ENCODE measurements at regions not wholly inside any gene's neighbourhood (a gene's known extent, or its start where the extent isn't known, plus 50 kb on each side); places are given as distances from the start of the nearest gene placed in this dataset.

- TF ChIP-seq POLR2A (IDR thresholded peaks at IDR 0.05) (no peak), CTCF (IDR thresholded peaks at IDR 0.05) (no peak)
- no peak for DNase-seq
- no peaks in the 10 kb centered on the region for H3K27me3 ChIP-seq
- no peak for ATAC-seq
- intact Hi-C loops (cut with DNase I): no loop called here
- H3K4me1 ChIP-seq: no peaks in the 10 kb centered on the region
- no peaks in the 10 kb centered on the region for H3K9me3 ChIP-seq
- no peaks in the 10 kb centered on the region for H3K36me3 ChIP-seq
- no peak overlapping the region for H3K4me3 ChIP-seq
- WGBS (ENCODE audit: insufficient coverage, low coverage, low lambda C conversion rate, missing lambda C conversion rate): 39% methylated on average over 9 of the region's 20 CpGs
- H3K27ac ChIP-seq: no peak overlapping the region
Observed at GRCh38 chr1:5691795-5692509, 300.3 kb downstream of the NPHP4 start.

GRCh38 chr1:5690898-5691297 is 301.3 kb downstream of the NPHP4 start:
- WGBS (ENCODE audit: insufficient coverage, low coverage, low lambda C conversion rate, missing lambda C conversion rate): 57% methylated on average over 12 of the region's 13 CpGs
- no peaks in the 10 kb centered on the region for H3K4me1 ChIP-seq
- ATAC-seq (no peak), DNase-seq (no peak)
- no peaks in the 10 kb centered on the region for H3K9me3 ChIP-seq
- TF ChIP-seq POLR2A (IDR thresholded peaks at IDR 0.05): no peak
- no peak for TF ChIP-seq CTCF (IDR thresholded peaks at IDR 0.05)
- no peak overlapping the region for H3K4me3 ChIP-seq
- H3K27ac ChIP-seq: no peak overlapping the region
- H3K27me3 ChIP-seq: no peaks in the 10 kb centered on the region
- H3K36me3 ChIP-seq: no peaks in the 10 kb centered on the region
- intact Hi-C loops (cut with DNase I): no loop called here

DNA sequence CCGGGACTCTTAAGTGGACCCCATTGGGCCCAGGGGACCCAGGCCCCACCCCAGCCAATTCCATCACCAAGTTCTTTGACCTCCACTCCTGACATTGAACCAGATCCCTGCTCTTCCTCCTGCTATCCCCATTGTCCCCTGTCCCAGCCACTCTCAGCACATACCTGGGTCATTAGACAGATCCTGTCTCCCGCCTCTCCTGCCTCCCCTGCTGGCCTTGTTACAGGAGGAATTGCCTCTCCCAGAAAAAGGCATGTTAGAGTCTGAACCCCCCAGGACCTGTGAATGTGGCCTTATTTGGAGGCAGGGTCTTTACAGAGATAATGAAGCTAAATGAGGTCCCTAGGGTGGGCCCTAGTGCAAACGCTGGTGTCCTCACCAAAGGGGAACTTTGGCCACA is 301.9 kb downstream of the NPHP4 start:
- 45% methylated on average over 3 of the region's 3 CpGs for whole genome bisulfite sequencing (ENCODE audit: insufficient coverage, low coverage, low lambda C conversion rate, missing lambda C conversion rate)
- Histone ChIP-seq H3K4me1 (no peaks in the 10 kb centered on the region), H3K9me3 (no peaks in the 10 kb centered on the region), H3K27ac (no peak overlapping the region), H3K36me3 (no peaks in the 10 kb centered on the region), H3K27me3 (no peaks in the 10 kb centered on the region), H3K4me3 (no peak overlapping the region)
- DNase-seq (no peak), ATAC-seq (no peak)
- intact Hi-C loops (cut with DNase I): no loop called here
- TF ChIP-seq CTCF (IDR thresholded peaks at IDR 0.05) (no peak), POLR2A (IDR thresholded peaks at IDR 0.05) (no peak)

DNA sequence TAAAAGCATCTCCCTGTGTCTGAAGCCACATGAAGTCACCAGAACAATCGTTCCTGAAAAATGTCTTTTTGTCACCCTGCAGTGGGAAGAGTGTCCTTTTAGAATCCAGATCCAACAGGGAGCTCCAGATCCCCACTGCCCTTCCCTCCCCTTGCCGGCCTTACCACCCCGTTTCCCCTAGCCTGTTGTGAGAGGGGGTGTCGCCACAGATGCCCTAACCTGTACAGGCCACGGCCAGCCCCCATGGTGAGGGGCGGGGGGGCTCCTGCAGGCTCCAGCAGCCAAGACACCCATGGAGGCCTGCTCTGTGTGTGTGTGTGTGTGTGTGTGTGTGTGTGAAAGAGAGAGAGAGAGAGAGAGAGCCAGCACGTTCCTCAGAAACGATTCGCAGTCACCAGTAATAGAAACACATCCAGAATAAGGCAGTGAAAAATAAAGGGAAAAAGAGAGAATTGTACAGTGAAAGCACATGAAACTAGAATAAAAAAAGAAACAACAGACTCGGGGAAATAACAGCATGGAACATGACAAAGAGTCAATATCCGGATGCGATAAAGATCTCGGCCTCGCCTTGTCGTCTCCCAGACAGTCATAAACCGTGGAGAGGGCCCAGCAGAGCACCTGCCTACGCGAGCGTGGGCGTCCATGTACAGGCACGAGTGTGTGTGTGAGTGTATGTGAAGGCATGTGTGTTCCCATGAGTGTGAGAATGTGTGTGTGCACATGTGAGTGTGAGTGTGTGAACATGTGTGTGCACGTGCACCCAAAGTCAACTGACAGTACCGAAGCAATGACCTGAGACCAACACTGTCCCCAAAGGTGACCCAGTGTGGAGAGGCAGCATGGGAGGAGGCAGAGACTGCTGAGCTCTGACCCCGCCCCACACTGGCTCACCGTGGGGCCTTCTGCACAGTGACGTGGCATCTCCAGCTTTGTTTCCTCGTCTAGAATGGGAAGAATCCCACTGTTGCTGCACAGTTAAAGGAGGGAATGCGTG is 303.8 kb downstream of the NPHP4 start:
- no peaks in the 10 kb centered on the region for H3K4me1 ChIP-seq
- DNase-seq: no peak
- intact Hi-C loops (cut with DNase I): no loop called here
- no peak overlapping the region for H3K27ac ChIP-seq
- H3K4me3 ChIP-seq: no peak overlapping the region
- ATAC-seq: no peak
- TF ChIP-seq CTCF (IDR thresholded peaks at IDR 0.05) (no peak), POLR2A (IDR thresholded peaks at IDR 0.05) (no peak)
- no peaks in the 10 kb centered on the region for H3K27me3 ChIP-seq
- H3K36me3 ChIP-seq: no peaks in the 10 kb centered on the region
- H3K9me3 ChIP-seq: no peaks in the 10 kb centered on the region
- 48% methylated on average over 20 of the region's 28 CpGs for WGBS (ENCODE audit: insufficient coverage, low coverage, low lambda C conversion rate, missing lambda C conversion rate)

Measured in right lobe of liver (tissue), 6 donors.